H9 (cell line): ENCODE measurements at regions not wholly inside any gene's neighbourhood (a gene's known extent, or its start where the extent isn't known, plus 50 kb on each side); places are given as distances from the start of the nearest gene placed in this dataset.

Experiments
- DNase-seq: peaks from one replicate; pipeline ENCODE4 v3.0.0-alpha.2; 2017
- H2AFZ ChIP-seq: one replicate; pipeline ENCODE4 v1.6.1; 2013; ENCODE audit warnings: mild to moderate bottlenecking, low read length, control low read depth, moderate library complexity
- H2AK5ac ChIP-seq: 2 replicates; pipeline ENCODE4 v1.6.1; 2013; ENCODE audit warnings: low read length, control low read depth, mixed read lengths; ENCODE audit not compliant: insufficient read length
- H2BK120ac ChIP-seq: one replicate; pipeline ENCODE4 v1.6.1; 2013; ENCODE audit warnings: low read depth, mild to moderate bottlenecking, low read length, control low read depth, inconsistent platforms; ENCODE audit not compliant: poor library complexity, severe bottlenecking
- H2BK12ac ChIP-seq: 2 replicates; pipeline ENCODE4 v1.6.1; 2013; ENCODE audit warnings: low read length, control low read depth, mixed read lengths, low read depth; ENCODE audit not compliant: insufficient read length
- H2BK15ac ChIP-seq: 2 replicates; pipeline ENCODE4 v1.6.1; 2013; ENCODE audit warnings: low read depth, low read length, control low read depth
- H2BK20ac ChIP-seq: one replicate; pipeline ENCODE4 v1.6.1; 2013; ENCODE audit warnings: low read depth, mild to moderate bottlenecking, low read length, control low read depth, inconsistent platforms; ENCODE audit not compliant: poor library complexity, severe bottlenecking
- H2BK5ac ChIP-seq: 2 replicates; pipeline ENCODE4 v1.6.1; 2013; ENCODE audit warnings: low read length, control low read depth, mixed read lengths; ENCODE audit not compliant: insufficient read length
- H3K14ac ChIP-seq: 2 replicates; pipeline ENCODE4 v1.6.1; 2013; ENCODE audit warnings: low read length, control low read depth; ENCODE audit not compliant: insufficient read depth
- H3K18ac ChIP-seq: 2 replicates; pipeline ENCODE4 v1.6.1; 2013; ENCODE audit warnings: low read depth, mild to moderate bottlenecking, mixed read lengths, low read length, control low read depth; ENCODE audit not compliant: insufficient read length
- H3K23ac ChIP-seq: 2 replicates; pipeline ENCODE4 v1.6.1; 2013; ENCODE audit warnings: low read length, control low read depth, mixed read lengths, low read depth; ENCODE audit not compliant: insufficient read length
- H3K23me2 ChIP-seq: 2 replicates; pipeline ENCODE4 v1.6.1; 2013; ENCODE audit warnings: low read depth, mild to moderate bottlenecking, mixed read lengths, low read length, control low read depth; ENCODE audit not compliant: insufficient read length, poor library complexity, severe bottlenecking
- H3K27ac ChIP-seq: 2 replicates; pipeline ENCODE4 v1.5.1; 2013; ENCODE audit warnings: low read length, control low read depth, mixed read lengths, low read depth; ENCODE audit not compliant: insufficient read length
- H3K27me3 ChIP-seq: 2 replicates; pipeline ENCODE4 v1.6.1; 2013; ENCODE audit warnings: low read length, control low read depth, inconsistent platforms; ENCODE audit not compliant: insufficient read depth
- H3K4ac ChIP-seq: 2 replicates; pipeline ENCODE4 v1.6.1; 2013; ENCODE audit warnings: low read depth, mild to moderate bottlenecking, control low read depth, inconsistent platforms, low read length, moderate library complexity
- H3K4me1 ChIP-seq: 2 replicates; pipeline ENCODE4 v1.6.1; 2013; ENCODE audit warnings: low read length, control low read depth, inconsistent platforms; ENCODE audit not compliant: insufficient read depth
- H3K4me2 ChIP-seq: 2 replicates; pipeline ENCODE4 v1.6.1; 2013; ENCODE audit warnings: low read length, control low read depth, mixed read lengths; ENCODE audit not compliant: insufficient read length, insufficient read depth
- H3K56ac ChIP-seq: 2 replicates; pipeline ENCODE4 v1.6.1; 2013; ENCODE audit warnings: low read depth, mild to moderate bottlenecking, mixed read lengths, low read length, control low read depth; ENCODE audit not compliant: insufficient read length
- H3K79me1 ChIP-seq: 2 replicates; pipeline ENCODE4 v1.6.1; 2013; ENCODE audit warnings: low read depth, mild to moderate bottlenecking, moderate library complexity, low read length, control low read depth, inconsistent platforms; ENCODE audit not compliant: insufficient read depth, poor library complexity, severe bottlenecking
- H3K79me2 ChIP-seq: 2 replicates; pipeline ENCODE4 v1.6.1; 2013; ENCODE audit warnings: low read length, control low read depth, inconsistent platforms; ENCODE audit not compliant: insufficient read depth
- H3K9ac ChIP-seq: 2 replicates; pipeline ENCODE4 v1.6.1; 2013; ENCODE audit warnings: low read length, control low read depth, mixed read lengths; ENCODE audit not compliant: insufficient read length; ENCODE audit errors: extremely low read depth
- H3K9me3 ChIP-seq: one replicate; pipeline ENCODE4 v1.6.1; 2013; ENCODE audit warnings: low read depth, low read length, inconsistent platforms; ENCODE audit not compliant: control insufficient read depth
- H3T11ph ChIP-seq: one replicate; pipeline ENCODE4 v1.6.1; 2013; ENCODE audit warnings: mild to moderate bottlenecking, low read length, control low read depth, inconsistent platforms
- H4K20me1 ChIP-seq: one replicate; pipeline ENCODE4 v1.6.1; 2013; ENCODE audit not compliant: control insufficient read depth, insufficient read length, insufficient read depth
- H4K5ac ChIP-seq: 2 replicates; pipeline ENCODE4 v1.6.1; 2013; ENCODE audit warnings: low read depth, mild to moderate bottlenecking, mixed read lengths, low read length, control low read depth; ENCODE audit not compliant: insufficient read length
- H4K8ac ChIP-seq: replicated peaks from 2 replicates; pipeline ENCODE4 v1.6.1; 2013; ENCODE audit warnings: low read length, control low read depth, mixed read lengths, low read depth; ENCODE audit not compliant: insufficient read length
- H4K91ac ChIP-seq: 2 replicates; pipeline ENCODE4 v1.6.1; 2013; ENCODE audit warnings: low read depth, mild to moderate bottlenecking, moderate library complexity, mixed read lengths, low read length, control low read depth; ENCODE audit not compliant: insufficient read length
- H3K27ac Mint-ChIP-seq, 3 experiments: 2 replicates in 2 of 3; 3 replicates in 1 of 3; pipeline ENCODE4 v1.8.0; 2020 to 2021; ENCODE audit warnings: mixed read lengths in 3 of 3, mild to moderate bottlenecking in 1 of 3, moderate library complexity in 1 of 3
- H3K27me3 Mint-ChIP-seq: 2 replicates; pipeline ENCODE4 v1.8.0; 2021; ENCODE audit warnings: low read depth, mild to moderate bottlenecking, moderate library complexity, mixed read lengths
- H3K36me3 Mint-ChIP-seq, 3 experiments: 2 replicates in 2 of 3; 3 replicates in 1 of 3; pipeline ENCODE4 v1.8.0; 2020 to 2021; ENCODE audit warnings: low read depth in 3 of 3, mixed read lengths in 3 of 3; ENCODE audit not compliant: insufficient read depth in 1 of 3
- H3K4me1 Mint-ChIP-seq, 2 experiments: 2 replicates each; pipeline ENCODE4 v1.8.0; 2020; ENCODE audit warnings: mixed read lengths in 2 of 2
- H3K4me3 Mint-ChIP-seq, 2 experiments: 2 replicates in 1 of 2; 3 replicates in 1 of 2; pipeline ENCODE4 v1.8.0; 2020 to 2021; ENCODE audit warnings: mild to moderate bottlenecking in 2 of 2, mixed read lengths in 2 of 2, moderate library complexity in 1 of 2
- H3K9me3 Mint-ChIP-seq, 2 experiments: 2 replicates in 1 of 2; 3 replicates in 1 of 2; pipeline ENCODE4 v1.8.0; 2020; ENCODE audit warnings: mild to moderate bottlenecking in 2 of 2, mixed read lengths in 2 of 2, moderate library complexity in 1 of 2
- CTCF ChIP-seq: fragments of 200-600 bp; sonication (generic); conservative IDR thresholded peaks from 3 replicates; pipeline ENCODE4 v1.8.0; 2021; ENCODE audit warnings: antibody characterized with exemption, mild to moderate bottlenecking
- WGBS: extraction: QIAGEN DNeasy Blood & Tissue Kit; methylation state at CpG from one replicate; pipeline ENCODE4 v1.1.7; 2013; ENCODE audit warnings: missing lambda C conversion rate, low lambda C conversion rate, mixed read lengths; ENCODE audit not compliant: insufficient read length; ENCODE audit errors: extremely low coverage; 5-methylcytosine and 5-hydroxymethylcytosine counted together

GRCh38 chr4:124943145-124943889 is 230.8 kb upstream of the ANKRD50 start:
- H3K9ac ChIP-seq: no peak overlapping the region
- H4K8ac ChIP-seq: no peak overlapping the region
- no peak overlapping the region for H2AFZ ChIP-seq
- no peak overlapping the region for H4K5ac ChIP-seq
- no peak overlapping the region for H2BK5ac ChIP-seq
- H3K18ac ChIP-seq: no peak overlapping the region
- no peaks in the 10 kb centered on the region for H3K23me2 ChIP-seq
- H3K4me1 ChIP-seq: no peaks in the 10 kb centered on the region
- no peaks in the 10 kb centered on the region for H3K36me3 Mint-ChIP-seq
- no peak overlapping the region for H3K27ac Mint-ChIP-seq
- H4K91ac ChIP-seq: no peak overlapping the region
- H2BK20ac ChIP-seq: no peak overlapping the region
- no peak overlapping the region for H2BK120ac ChIP-seq
- no peak overlapping the region for H3K4me3 Mint-ChIP-seq
- no peaks in the 10 kb centered on the region for H3K27me3 Mint-ChIP-seq
- H3K56ac ChIP-seq: no peak overlapping the region
- no peak overlapping the region for H2BK12ac ChIP-seq
- no peak overlapping the region for H3K4ac ChIP-seq
- no peaks in the 10 kb centered on the region for H4K20me1 ChIP-seq
- H3K79me2 ChIP-seq: no peaks in the 10 kb centered on the region
- no peak overlapping the region for H3K27ac ChIP-seq
- no peak for DNase-seq
- H3K9me3 ChIP-seq: no peaks in the 10 kb centered on the region
- peaks cover under 1 to 8% of the 10 kb centered on the region in 2 experiments; a peak in 1 of 4 replicates for H3K4me1 Mint-ChIP-seq
- TF ChIP-seq CTCF: no peak
- no peak overlapping the region for H2AK5ac ChIP-seq
- no peaks in the 10 kb centered on the region for H3K9me3 Mint-ChIP-seq
- H3K27me3 ChIP-seq: no peaks in the 10 kb centered on the region
- WGBS: no CpG with 5 or more reads among the region's 11 CpGs
- H3T11ph ChIP-seq: no peak overlapping the region
- H3K23ac ChIP-seq: no peak overlapping the region
- no peaks in the 10 kb centered on the region for H3K79me1 ChIP-seq
- no peak overlapping the region for H3K4me2 ChIP-seq
- no peak overlapping the region for H3K14ac ChIP-seq
- no peak overlapping the region for H2BK15ac ChIP-seq
